ENCODE measurements at regions not wholly inside any gene's neighbourhood (a gene's known extent, or its start where the extent isn't known, plus 50 kb on each side); places are given as distances from the start of the nearest gene placed in this dataset.
A peak's percentile ranks its signal among the peaks of the same experiment; 100 is the strongest.

GRCh38 chr9:16133556-16134227 lies 580.8 kb downstream of the CCDC171 start:
- TF ChIP-seq CTCF (IDR thresholded peaks at IDR 0.05; ENCODE audit: poor library complexity) (peak; percentile 65), EZH2 (IDR thresholded peaks at IDR 0.05; ENCODE audit: borderline replicate concordance) (no peak)
